Left colon (tissue), 2 donors: ENCODE measurements at regions not wholly inside any gene's neighbourhood (a gene's known extent, or its start where the extent isn't known, plus 50 kb on each side); places are given as distances from the start of the nearest gene placed in this dataset.
"Not testable (repeated sequence)": the region's sequence is repeated elsewhere in the genome, so short reads cannot be mapped to it uniquely, and the experiment has no call there.

Experiments used
- ATAC-seq: fragments of 200-7000 bp; cut with Tn5 transposase; one replicate; pipeline ENCODE4 v1.9.1; 2020; ENCODE audit warnings: mild to moderate bottlenecking, moderate library complexity
- DNase-seq, 2 donors: peaks; one replicate each; pipeline ENCODE4 v3.0.0-alpha.2; 2020
- intact Hi-C, 2 donors: fragments of 100-400 bp; cut with DNase I in 1 of 2; cut with micrococcal nuclease in 1 of 2; formaldehyde crosslinking; loops; one replicate each; pipeline versions ENCODE4 v1.11.2 to v1.14.0; 2022; cut with DNase I, micrococcal nuclease
- donor health status: DM: no; HTN: no; CAD: no.
- donor health status: DM: yes; HTN: yes; CAD: no.

DNA sequence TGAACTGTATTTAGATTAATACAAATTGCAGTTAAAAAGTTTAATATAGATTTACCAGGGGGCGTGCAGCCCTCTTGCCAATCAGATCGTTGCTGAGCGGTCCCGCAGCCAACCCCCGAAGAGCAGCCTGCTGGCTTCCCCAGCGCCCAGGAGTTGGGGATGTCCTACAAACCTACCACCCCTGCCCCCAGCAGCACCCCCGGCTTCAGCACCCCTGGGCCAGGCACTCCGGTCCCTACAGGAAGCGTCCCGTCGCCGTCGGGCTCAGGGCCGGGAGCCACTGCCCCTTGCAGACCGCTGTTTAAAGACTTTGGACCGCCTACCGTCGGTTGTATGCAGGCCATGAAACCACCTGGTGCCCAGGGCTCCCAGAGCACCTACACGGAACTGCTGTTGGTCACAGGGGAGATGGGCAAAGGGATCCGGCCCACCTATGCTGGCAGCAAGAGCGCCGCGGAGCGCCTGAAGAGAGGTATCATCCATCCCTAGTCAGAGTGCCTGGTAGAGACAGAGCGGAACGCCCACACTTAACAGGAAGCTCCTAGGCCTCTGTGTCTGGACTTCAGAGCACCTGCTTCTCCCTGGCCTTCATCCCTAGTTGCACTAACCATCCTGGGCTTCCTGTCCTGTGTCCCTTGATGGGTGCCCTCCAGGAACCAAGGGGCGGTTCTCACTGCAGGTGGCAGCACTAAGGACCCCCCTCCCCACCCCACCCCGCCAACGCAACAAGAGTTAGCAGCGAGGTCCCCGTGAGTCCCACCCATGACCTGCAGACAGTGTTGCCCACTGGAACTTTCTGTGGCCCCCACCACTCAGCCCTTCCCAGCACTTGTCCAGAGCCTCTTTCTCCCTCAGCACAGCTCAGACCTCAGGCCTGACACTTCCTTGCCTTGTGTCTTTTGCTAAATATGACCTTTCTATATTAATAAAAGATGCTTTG is 91.5 kb upstream of the ZNG1F start:
- DNase-seq, intact Hi-C loops: not testable (repeated sequence)
- ATAC-seq = peak; percentile 12

DNA sequence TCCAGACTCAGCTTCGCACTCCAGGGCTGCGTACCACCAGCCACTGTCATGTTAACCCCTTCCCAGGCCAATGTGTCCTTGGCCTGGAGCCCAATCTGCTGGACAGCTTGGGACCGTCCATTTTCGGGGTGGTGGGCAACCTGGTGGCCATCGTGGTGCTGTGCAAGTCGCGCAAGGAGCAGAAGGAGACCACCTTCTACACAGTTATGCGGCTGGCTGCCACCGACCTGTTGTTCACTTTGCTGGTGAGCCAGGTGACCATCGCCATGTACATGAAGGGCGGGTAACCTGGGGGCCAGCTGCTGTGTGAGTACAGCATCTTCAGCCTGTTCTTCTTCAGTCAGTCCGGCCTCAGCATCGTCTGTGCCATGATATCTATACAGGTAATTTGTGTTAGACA is 90.3 kb upstream of the ZNG1F start:
- DNase-seq, ATAC-seq, intact Hi-C loops: not testable (repeated sequence)

DNA sequence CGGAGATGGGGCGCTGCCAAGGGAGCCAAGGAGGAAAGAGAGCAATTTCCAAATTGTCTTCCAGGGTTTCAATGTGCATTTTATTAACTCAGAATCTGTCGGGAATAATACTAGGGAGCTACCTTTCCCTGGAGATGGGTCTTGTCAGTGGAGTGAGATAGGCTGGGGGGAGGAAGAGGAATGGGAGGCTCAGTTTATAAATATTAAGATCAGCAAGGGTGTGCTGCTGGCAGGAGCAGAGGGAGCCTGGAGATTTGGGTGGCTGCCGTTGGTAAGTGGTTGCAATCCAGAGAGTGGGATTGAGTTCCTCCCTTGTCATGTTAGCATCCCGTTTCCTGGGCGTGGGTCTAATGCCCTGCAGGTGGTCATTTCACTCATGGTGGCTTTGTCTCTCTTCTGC is 89.9 kb upstream of the ZNG1F start:
- ATAC-seq, intact Hi-C loops, DNase-seq: not testable (repeated sequence)

DNA sequence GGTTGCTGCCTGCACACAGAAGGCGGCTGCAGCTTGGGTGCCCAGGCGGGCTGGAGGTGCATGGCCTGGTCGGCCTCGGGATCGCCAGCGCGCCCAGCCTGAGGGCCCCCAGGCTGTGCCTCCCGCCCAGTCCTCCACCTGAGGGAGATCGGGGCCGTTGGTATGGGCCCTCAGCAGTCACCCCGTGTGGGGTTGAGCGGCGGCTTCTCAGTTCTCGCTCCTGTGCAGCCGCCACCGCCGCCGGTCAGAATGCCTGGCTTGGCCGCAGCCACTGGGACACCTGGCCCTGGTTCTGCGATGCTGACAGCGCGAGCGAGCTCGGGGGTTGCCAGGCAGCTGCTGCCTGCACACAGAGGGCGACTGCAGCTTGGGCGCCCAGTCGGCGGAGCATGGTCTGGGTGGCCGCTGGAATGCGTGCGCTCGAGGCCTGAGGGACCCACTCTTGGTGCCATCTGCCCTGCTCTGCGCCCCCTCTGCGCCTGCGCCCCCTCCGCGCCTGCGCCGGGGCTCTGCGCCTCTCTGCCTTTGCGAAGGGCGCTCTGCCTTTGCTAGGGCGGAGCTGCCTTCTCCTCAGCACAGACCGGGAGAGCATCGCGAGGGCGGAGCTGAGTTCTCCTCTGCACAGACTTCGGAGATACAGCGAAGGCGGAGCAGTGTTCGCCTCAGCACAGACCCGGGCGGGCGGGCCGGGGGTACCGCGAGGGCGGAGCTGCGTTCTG is 84.6 kb upstream of the ZNG1F start:
- intact Hi-C loops = not testable (repeated sequence)
- DNase-seq = peak; percentile 29 to 75
- peak; percentile 100 for ATAC-seq

DNA sequence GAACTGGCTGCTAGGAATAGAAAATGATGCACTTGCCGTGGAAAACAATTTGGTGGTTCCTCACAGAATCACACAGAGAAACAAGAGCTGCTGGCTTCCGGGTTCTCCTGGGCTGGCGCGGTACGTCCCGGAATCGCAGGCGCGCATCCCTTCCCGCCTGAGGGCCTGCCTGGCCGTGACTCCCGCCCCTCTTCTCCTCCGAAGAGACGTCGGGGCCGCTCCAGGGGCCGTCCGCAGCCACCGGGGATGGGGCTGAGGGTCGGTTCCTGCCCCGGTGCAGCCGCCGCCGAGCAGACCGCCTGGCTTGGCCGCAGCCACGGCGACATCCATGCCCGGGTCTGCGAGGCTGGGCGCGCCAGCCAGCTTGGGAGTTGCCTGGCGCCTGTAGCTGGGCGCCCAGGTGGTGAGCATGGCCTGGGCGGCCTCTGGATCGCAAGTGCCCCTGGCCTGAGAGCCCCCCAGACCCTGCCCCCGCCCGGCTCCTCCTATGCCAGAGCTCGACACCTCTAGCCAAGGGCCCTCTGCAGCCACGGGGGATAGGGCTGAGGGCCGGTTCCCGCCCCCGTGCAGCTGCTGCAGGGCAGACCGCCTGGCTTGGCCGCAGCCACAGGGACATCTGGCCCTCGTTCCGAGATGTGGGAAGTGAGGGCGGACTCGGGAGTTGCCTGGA is 83.9 kb upstream of the ZNG1F start:
- peak in 1 of 2 donors; percentile 54 for DNase-seq
- intact Hi-C loops = not testable (repeated sequence)
- peak; percentile 45 for ATAC-seq

DNA sequence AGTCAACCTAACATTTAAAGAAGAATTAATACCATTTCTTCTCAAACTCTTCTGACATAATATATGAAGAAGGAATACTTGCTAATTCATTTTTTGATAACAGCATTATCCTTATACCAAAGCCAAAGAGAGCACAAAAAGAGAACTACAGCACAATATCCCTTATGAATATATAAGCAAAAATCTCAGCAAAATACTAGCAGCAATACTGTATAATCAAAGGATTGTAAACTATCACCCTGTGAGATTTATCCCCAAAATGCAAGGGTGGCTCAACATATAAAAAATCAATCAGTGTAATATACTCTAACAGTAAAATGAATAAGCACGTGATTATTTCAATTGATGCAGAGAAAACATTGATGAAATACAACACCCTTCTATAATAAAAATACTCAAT is 81.9 kb upstream of the ZNG1F start:
- ATAC-seq, intact Hi-C loops, DNase-seq: not testable (repeated sequence)

DNA sequence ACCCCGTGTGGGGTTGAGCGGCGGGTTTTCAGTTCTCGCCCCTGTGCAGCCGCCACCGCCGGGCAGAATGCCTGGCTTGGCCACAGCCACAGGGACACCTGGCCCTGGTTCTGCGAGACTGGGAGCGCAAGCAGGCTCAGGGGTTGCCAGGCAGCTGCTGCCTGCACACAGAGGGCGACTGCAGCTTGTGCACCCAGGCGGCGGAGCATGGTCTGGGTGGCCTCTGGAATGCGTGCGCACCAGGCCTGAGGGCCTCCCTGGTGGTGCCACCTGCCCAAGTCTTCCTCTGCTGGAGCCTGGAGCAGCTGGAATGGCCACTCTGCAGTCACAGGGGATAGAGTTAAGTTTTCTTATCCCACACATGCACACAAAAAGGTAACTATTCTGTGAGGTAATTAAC is 80.4 kb upstream of the ZNG1F start:
- DNase-seq, intact Hi-C loops, ATAC-seq: not testable (repeated sequence)

DNA sequence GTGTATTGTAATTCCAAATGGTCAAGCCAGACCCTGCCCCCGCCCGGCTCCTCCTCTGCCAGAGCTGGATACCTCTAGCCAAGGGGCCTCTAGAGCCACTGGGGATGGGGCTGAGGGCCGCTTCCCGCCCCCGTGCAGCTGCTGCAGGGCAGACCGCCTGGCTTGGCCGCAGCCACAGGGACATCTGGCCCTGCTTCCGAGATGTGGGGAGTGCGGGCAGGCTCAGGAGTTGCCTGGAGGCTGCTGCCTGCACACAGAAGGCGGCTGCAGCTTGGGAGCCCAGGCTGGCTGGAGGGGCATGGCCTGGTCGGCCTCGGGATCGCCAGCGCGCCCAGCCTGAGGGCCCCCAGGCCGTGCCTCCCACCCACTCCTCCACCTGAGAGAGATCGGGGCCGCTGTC is 79.9 kb upstream of the ZNG1F start:
- intact Hi-C loops, DNase-seq, ATAC-seq: not testable (repeated sequence)

DNA sequence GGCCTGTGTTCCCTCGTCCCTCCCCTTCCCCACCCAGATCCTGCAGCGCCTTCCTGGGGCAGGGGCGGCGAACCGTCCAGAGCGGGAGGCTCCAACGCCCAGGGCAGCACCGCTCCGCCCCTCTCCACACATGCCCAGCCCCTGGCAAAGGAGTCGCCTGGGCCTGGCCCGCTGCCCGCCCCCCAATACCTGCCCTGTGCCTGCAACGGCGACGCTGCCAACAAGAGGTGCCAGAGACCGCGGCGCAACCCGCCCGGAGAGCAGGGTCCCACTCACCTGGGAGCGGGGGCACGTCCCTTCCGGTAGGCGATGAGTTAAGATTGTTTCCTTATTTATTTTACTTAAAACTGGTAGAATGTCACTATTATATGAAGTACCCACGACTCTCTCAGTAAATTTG is 77.5 kb upstream of the ZNG1F start:
- ATAC-seq, DNase-seq, intact Hi-C loops: not testable (repeated sequence)

DNA sequence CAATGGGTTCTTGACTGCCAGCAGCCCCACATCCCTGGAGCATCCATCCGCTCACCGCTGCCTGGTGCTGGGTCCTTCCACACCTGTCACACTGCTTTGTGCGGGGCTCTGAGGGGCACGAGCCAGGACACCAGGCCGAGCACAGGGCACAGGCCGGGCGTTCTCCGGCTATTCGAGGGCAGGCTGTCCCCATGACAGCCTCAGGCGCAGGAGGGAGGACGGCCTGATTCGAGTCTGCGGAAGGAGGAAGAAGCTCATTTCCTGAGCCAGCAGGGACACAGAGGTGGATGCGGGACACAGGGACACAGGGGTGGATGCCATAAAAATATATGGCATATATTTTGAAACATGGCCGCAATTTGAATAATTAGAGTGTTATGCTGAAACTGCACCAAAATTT is 76.9 kb upstream of the ZNG1F start:
- not testable (repeated sequence) for ATAC-seq, DNase-seq

DNA sequence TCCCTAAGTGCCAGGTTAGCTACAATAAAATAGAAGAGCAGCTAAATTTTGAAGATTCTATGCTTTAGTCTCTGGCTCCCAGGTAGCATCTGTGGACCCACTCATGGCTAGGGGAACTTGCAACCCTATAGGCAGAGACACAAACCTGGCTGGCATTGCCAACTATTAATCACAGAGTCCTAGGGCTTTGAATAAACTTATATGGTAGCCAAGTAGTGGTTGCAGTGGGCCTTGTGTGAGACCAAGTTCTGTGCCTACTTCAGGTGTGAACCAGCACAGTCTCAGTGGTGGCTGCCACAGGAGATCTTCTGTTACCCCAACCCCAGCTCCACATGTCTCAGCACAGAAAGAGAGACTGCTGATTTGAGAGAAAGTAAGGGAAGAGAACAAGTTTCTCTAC is 62.9 kb upstream of the ZNG1F start:
- DNase-seq, intact Hi-C loops, ATAC-seq: not testable (repeated sequence)

More for the DNA sequence above, 76.9 kb upstream of the ZNG1F start:
- intact Hi-C loops = not testable (repeated sequence)

DNA sequence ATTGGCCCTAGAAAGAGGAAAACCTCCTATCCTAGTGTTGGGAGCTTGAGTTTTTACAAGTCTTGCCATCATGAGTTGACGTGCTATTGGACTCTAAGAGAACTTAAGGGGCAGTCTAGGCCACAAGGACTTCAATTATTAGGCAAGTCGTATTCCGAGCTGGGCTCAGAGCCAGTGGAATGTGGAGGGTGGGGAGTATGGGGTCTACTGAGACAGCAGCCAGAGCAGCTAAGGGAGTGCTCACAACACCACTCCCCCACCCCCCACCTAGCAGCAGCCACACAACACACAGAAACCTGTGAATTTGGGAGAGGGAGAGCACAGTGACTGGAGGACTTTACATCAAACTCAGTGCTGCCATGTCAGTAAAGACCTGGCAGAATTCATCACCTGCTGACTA is 62.0 kb upstream of the ZNG1F start:
- ATAC-seq, intact Hi-C loops, DNase-seq: not testable (repeated sequence)

DNA sequence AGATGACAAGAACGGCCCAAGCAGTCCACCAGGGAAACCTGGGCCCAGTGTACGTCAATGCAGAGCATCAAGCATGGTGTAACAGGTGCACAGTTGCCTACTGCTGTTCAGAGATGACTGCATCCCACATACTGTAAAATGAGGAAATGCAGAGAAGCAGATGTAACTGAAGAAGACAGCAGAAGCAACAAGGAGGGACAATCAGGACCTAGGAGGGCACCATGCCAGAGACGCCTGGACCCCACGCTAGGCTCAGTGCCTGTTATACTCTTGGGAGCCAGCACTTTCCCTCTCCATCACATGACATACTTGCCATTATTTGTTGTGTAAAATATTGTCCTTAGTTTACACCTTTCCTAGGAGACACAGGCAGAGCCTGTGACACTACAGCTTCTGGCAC is 57.6 kb upstream of the ZNG1F start:
- ATAC-seq, intact Hi-C loops, DNase-seq: not testable (repeated sequence)
